NCI-H526 (cell line): ENCODE measurements at regions not wholly inside any gene's neighbourhood (a gene's known extent, or its start where the extent isn't known, plus 50 kb on each side); places are given as distances from the start of the nearest gene placed in this dataset.
"Not testable (repeated sequence)": the region's sequence is repeated elsewhere in the genome, so short reads cannot be mapped to it uniquely, and the experiment has no call there.

Source experiments
- DNase-seq, 2 experiments: peaks; one replicate each; lab custom pipeline; 2025; lab: John Stamatoyannopoulos, UW

- DNase-seq, result no peak
Measured at GRCh38 chr18:78505851-78506461, 473.7 kb upstream of the SALL3 start.

- no peak for DNase-seq
Measured at GRCh38 chr18:78507217-78507616, 472.4 kb upstream of the SALL3 start.

- not testable (repeated sequence) for DNase-seq
Measured at GRCh38 chr18:78508228-78508824, 471.3 kb upstream of the SALL3 start.

GRCh38 chr18:78510091-78510490, 469.5 kb upstream of the SALL3 start:
- no peak for DNase-seq

GRCh38 chr18:78510636-78511035, 469.0 kb upstream of the SALL3 start:
- no peak for DNase-seq

GRCh38 chr18:78511666-78512601, 467.7 kb upstream of the SALL3 start:
- DNase-seq, result no peak

GRCh38 chr18:78514910-78515670, 464.5 kb upstream of the SALL3 start:
- DNase-seq, result no peak

GRCh38 chr18:78517328-78517727, 462.3 kb upstream of the SALL3 start:
- no peak for DNase-seq

- DNase-seq, result no peak
Measured at GRCh38 chr18:78517973-78518372, 461.6 kb upstream of the SALL3 start.

GRCh38 chr18:78518805-78519204, 460.8 kb upstream of the SALL3 start:
- no peak for DNase-seq

GRCh38 chr18:78519394-78520062, 460.1 kb upstream of the SALL3 start:
- DNase-seq, result no peak

GRCh38 chr18:78521136-78521535, 458.5 kb upstream of the SALL3 start:
- no peak for DNase-seq

GRCh38 chr18:78521744-78522143, 457.9 kb upstream of the SALL3 start:
- DNase-seq, result no peak

GRCh38 chr18:78522507-78522906, 457.1 kb upstream of the SALL3 start:
- no peak for DNase-seq

- DNase-seq, result no peak
Measured at GRCh38 chr18:78523850-78524249, 455.8 kb upstream of the SALL3 start.

- no peak for DNase-seq
Measured at GRCh38 chr18:78525366-78526111, 454.1 kb upstream of the SALL3 start.

GRCh38 chr18:78526275-78526674, 453.3 kb upstream of the SALL3 start:
- no peak for DNase-seq

GRCh38 chr18:78526923-78527711, 452.5 kb upstream of the SALL3 start:
- no peak for DNase-seq

GRCh38 chr18:78527984-78528383, 451.6 kb upstream of the SALL3 start:
- DNase-seq, result no peak
